DOHH2 (cell line): ENCODE measurements at regions not wholly inside any gene's neighbourhood (a gene's known extent, or its start where the extent isn't known, plus 50 kb on each side); places are given as distances from the start of the nearest gene placed in this dataset.
A peak's percentile ranks its signal among the peaks of the same experiment; 100 is the strongest.

Source experiments
- H3F3A ChIP-seq: fragments of 200-600 bp; sonication (generic), shearing (Covaris generic); 2 replicates; pipeline ENCODE4 v1.6.0; 2016; ENCODE audit warnings: antibody characterized with exemption, mild to moderate bottlenecking; ENCODE audit not compliant: control insufficient read depth, insufficient read depth
- H3K27ac ChIP-seq: fragments of 200-600 bp; sonication (generic); 2 replicates; pipeline ENCODE4 v1.5.1; 2014; ENCODE audit warnings: low read depth, mild to moderate bottlenecking, low read length, moderate library complexity
- H3K27me3 ChIP-seq: fragments of 200-600 bp; sonication (generic); 2 replicates; pipeline ENCODE4 v1.6.1; 2014; ENCODE audit warnings: mild to moderate bottlenecking, low read length, mixed read lengths; ENCODE audit not compliant: control insufficient read depth
- H3K36me3 ChIP-seq: fragments of 200-600 bp; sonication (generic); 2 replicates; pipeline ENCODE4 v1.6.1; 2014; ENCODE audit warnings: mild to moderate bottlenecking, low read length, moderate library complexity, mixed read lengths; ENCODE audit not compliant: control insufficient read depth
- H3K4me1 ChIP-seq: fragments of 200-600 bp; sonication (generic); 2 replicates; pipeline ENCODE4 v1.6.1; 2014; ENCODE audit warnings: mild to moderate bottlenecking, low read length, mixed read lengths; ENCODE audit not compliant: control insufficient read depth
- H3K4me2 ChIP-seq: fragments of 200-600 bp; sonication (generic); 2 replicates; pipeline ENCODE4 v1.6.0; 2014; ENCODE audit warnings: mild to moderate bottlenecking, low read length, moderate library complexity
- H3K4me3 ChIP-seq: fragments of 200-600 bp; sonication (generic); 2 replicates; pipeline ENCODE4 v1.5.1; 2014; ENCODE audit warnings: mild to moderate bottlenecking, low read length, mixed read lengths
- H3K79me2 ChIP-seq: fragments of 200-600 bp; sonication (generic); 2 replicates; pipeline ENCODE4 v1.6.1; 2014; ENCODE audit warnings: mild to moderate bottlenecking, low read length, mixed read lengths; ENCODE audit not compliant: control insufficient read depth
- H3K9me2 ChIP-seq: fragments of 200-600 bp; sonication (generic); replicated peaks from 2 replicates; pipeline ENCODE4 v1.6.1; 2014; ENCODE audit warnings: mild to moderate bottlenecking, low read length, mixed read lengths; ENCODE audit not compliant: control insufficient read depth
- H3K9me3 ChIP-seq: fragments of 200-600 bp; sonication (generic); 2 replicates; pipeline ENCODE4 v1.6.1; 2014; ENCODE audit warnings: antibody characterized with exemption, low read length, mixed read lengths; ENCODE audit not compliant: control insufficient read depth, insufficient read depth
- H4K20me1 ChIP-seq: fragments of 200-600 bp; sonication (generic); 2 replicates; pipeline ENCODE4 v1.6.0; 2014; ENCODE audit warnings: low read depth, mild to moderate bottlenecking, antibody characterized with exemption, low read length, moderate library complexity; ENCODE audit not compliant: control insufficient read depth, insufficient read depth
- CTCF ChIP-seq: fragments of 200-600 bp; sonication (generic); IDR thresholded peaks from one replicate; pipeline ENCODE4 v1.5.1; 2014; ENCODE audit warnings: antibody characterized with exemption, mild to moderate bottlenecking, low read depth, low read length; ENCODE audit not compliant: poor library complexity, severe bottlenecking
- EZH2phosphoT487 ChIP-seq: fragments of 200-600 bp; sonication (generic); IDR thresholded peaks from 2 replicates; pipeline ENCODE4 v1.6.1; 2017; ENCODE audit warnings: borderline replicate concordance, mild to moderate bottlenecking, antibody characterized with exemption, low read length, moderate library complexity, mixed read lengths

- Histone ChIP-seq H3K36me3 (no peaks in the 10 kb centered on the region), H4K20me1 (no peaks in the 10 kb centered on the region), H3K27ac (no peak overlapping the region), H3K9me2 (no peaks in the 10 kb centered on the region), H3K4me3 (no peak overlapping the region), H3K4me1 (peaks cover 56% of the 10 kb centered on the region), H3K4me2 (no peak overlapping the region), H3K9me3 (peaks cover 5% of the 10 kb centered on the region; the same call in 1 of the 2 replicates), H3K27me3 (no peaks in the 10 kb centered on the region), H3F3A (peaks cover 8% of the 10 kb centered on the region; the same call in 1 of the 2 replicates), H3K79me2 (peaks cover 23% of the 10 kb centered on the region)
- TF ChIP-seq EZH2phosphoT487 (no peak), CTCF (no peak)
Measured at GRCh38 chr6:158876886-158877285, 57.7 kb upstream of the EZR start.

DNA sequence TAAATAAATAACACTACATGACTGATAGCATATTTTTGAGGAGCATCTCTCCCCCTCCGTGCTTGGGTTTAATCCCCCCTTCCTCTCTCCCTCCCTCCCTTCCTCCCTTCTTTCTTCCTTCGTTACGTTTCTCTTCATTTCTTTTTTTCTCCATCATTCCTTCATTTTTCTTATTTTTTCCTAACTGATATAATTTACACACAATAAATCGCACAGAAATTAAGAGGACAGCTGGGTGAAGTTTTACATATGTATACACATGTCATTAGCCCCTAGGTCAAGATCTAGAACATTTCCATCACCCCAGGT, 51.4 kb upstream of the EZR start:
- peak overlapping the region; percentile 99 for H3K4me2 ChIP-seq
- peak overlapping the region; percentile 98 for H3K27ac ChIP-seq
- peaks cover 3% of the 10 kb centered on the region; the same call in 1 of the 2 replicates for H3K9me3 ChIP-seq
- H3K27me3 ChIP-seq = no peaks in the 10 kb centered on the region
- H3K79me2 ChIP-seq = peaks cover 14% of the 10 kb centered on the region
- peaks cover 94% of the 10 kb centered on the region for H3K4me1 ChIP-seq
- no peak for TF ChIP-seq CTCF
- no peak for TF ChIP-seq EZH2phosphoT487
- peaks cover 8% of the 10 kb centered on the region; the same call in 1 of the 2 replicates for H3K36me3 ChIP-seq
- no peaks in the 10 kb centered on the region for H3K9me2 ChIP-seq
- peaks cover 57% of the 10 kb centered on the region for H3F3A ChIP-seq
- H3K4me3 ChIP-seq = peak overlapping the region; percentile 86
- no peaks in the 10 kb centered on the region for H4K20me1 ChIP-seq

DNA sequence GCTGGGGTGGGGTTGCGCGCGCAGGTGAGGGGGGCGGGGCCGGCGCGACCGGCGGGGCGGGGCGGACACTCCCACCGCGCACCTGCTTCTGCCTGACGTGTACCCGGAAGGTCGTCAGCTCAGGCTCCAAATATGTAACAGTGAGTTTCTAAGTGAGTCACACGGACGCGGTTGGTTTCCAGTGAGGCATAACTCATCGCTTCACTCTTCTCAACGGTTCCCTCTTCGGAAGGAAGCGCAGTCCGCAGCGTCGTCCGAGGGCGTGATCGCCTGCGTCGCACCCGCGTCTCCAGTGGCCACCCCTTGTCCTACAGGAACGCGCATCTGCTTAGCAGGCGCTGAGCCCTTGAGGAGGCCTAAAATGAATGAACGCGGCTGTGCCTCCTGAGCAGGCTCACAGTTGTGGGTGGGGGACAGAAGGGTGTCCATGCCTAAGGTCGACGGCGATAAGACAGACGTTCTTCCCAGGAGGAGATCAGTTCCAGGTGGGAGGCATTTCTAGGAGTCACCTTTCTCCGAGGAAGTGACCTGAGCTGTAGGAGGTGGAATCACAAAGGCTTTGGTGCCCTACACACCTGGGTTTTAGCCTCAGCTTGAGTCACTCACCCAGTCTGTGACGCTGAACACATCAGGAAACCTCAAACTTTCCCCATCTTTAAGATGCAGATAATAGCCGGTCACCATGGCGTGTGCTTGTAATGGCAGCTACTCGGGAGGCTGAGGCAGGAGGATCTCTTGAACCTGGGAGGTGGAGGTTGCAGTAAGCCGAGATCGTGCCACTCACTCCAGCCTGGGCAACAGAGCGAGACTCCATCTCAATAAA, 50.9 kb upstream of the EZR start:
- H4K20me1 ChIP-seq = no peaks in the 10 kb centered on the region
- peak overlapping the region; percentile 86 for H3K4me3 ChIP-seq
- peak overlapping the region; percentile 98 for H3K27ac ChIP-seq
- H3K9me3 ChIP-seq = peaks cover 3% of the 10 kb centered on the region; the same call in 1 of the 2 replicates
- H3K36me3 ChIP-seq = peaks cover 8% of the 10 kb centered on the region; the same call in 1 of the 2 replicates
- H3K27me3 ChIP-seq = no peaks in the 10 kb centered on the region
- H3K9me2 ChIP-seq = no peaks in the 10 kb centered on the region
- TF ChIP-seq CTCF (peak; percentile 45), EZH2phosphoT487 (no peak)
- H3K4me2 ChIP-seq = peak overlapping the region; percentile 99
- peaks cover 9% of the 10 kb centered on the region for H3K79me2 ChIP-seq
- H3F3A ChIP-seq = peaks cover 60% of the 10 kb centered on the region
- peaks cover 94% of the 10 kb centered on the region for H3K4me1 ChIP-seq
